ENCODE measurements at regions not wholly inside any gene's neighbourhood (a gene's known extent, or its start where the extent isn't known, plus 50 kb on each side); places are given as distances from the start of the nearest gene placed in this dataset.

- DNase-seq (ENCODE audit: low read depth, low spot score), result no peak
- ChIA-PET POLR2A (no interaction called here), RAD21 (ENCODE audit: unreplicated experiment) (no interaction called here), SMC1A (ENCODE audit: uncharacterized antibody, unreplicated experiment) (no interaction called here), CTCF (interaction anchor here (1.1 to 1.6 kb wide), 3 partner anchors 8 to 931 kb away, joined by 3 to 9 read pairs (median 3); no protein-coding TSS in a partner anchor)
- H3K79me2 ChIP-seq (ENCODE audit: control insufficient read depth, insufficient read depth, low read length), result no peaks in the 10 kb centered on the region
- no peaks in the 10 kb centered on the region for H3K4me1 ChIP-seq (ENCODE audit: control insufficient read depth, insufficient read depth, low read length)
- H3K27ac ChIP-seq (ENCODE audit: control insufficient read depth, insufficient read depth), result no peak overlapping the region
- no peak overlapping the region for H3K9ac ChIP-seq (ENCODE audit: control insufficient read depth, insufficient read depth, low read length)
- no peak overlapping the region for H3K4me2 ChIP-seq (ENCODE audit: control insufficient read depth, insufficient read depth)
- intact Hi-C loops (cut with micrococcal nuclease; ENCODE audit: unreplicated experiment), result no loop called here
- 0% methylated on average over 1 of the region's 1 CpG for WGBS (ENCODE audit: insufficient coverage, insufficient replicate concordance, low lambda C conversion rate, missing lambda C conversion rate)
- H4K20me1 ChIP-seq (ENCODE audit: control insufficient read depth, insufficient read depth), result no peaks in the 10 kb centered on the region
- no peak overlapping the region for H3K4me3 ChIP-seq
- no TSS peak for BruUV-seq (replicated peaks)
- no peak overlapping the region for H2AFZ ChIP-seq (ENCODE audit: control insufficient read depth, low read depth, low read length)
- ATAC-seq, result no peak
- H3K27me3 ChIP-seq (replicated peaks in 1 of 2; ENCODE audit: control insufficient read depth in 2 of 2, insufficient read depth in 2 of 2, low read length in 1 of 2), result no peaks in the 10 kb centered on the region
- in situ Hi-C loops (cut with MboI), result no loop called here
- no peaks in the 10 kb centered on the region for H3K9me3 ChIP-seq (replicated peaks; ENCODE audit: control insufficient read depth, insufficient read depth, low read length)
- no peak for FAIRE-seq
- H3K36me3 ChIP-seq (ENCODE audit: control insufficient read depth in 2 of 2, insufficient read depth in 2 of 2, low read length in 1 of 2), result no peaks in the 10 kb centered on the region
- no peak for TF ChIP-seq ATF7 (IDR thresholded peaks at IDR 0.05; ENCODE audit: low read depth)
- no peak for TF ChIP-seq FOS (IDR thresholded peaks at IDR 0.05; ENCODE audit: borderline replicate concordance, extremely low read depth, insufficient read length)
- TF ChIP-seq, protein P1, sequence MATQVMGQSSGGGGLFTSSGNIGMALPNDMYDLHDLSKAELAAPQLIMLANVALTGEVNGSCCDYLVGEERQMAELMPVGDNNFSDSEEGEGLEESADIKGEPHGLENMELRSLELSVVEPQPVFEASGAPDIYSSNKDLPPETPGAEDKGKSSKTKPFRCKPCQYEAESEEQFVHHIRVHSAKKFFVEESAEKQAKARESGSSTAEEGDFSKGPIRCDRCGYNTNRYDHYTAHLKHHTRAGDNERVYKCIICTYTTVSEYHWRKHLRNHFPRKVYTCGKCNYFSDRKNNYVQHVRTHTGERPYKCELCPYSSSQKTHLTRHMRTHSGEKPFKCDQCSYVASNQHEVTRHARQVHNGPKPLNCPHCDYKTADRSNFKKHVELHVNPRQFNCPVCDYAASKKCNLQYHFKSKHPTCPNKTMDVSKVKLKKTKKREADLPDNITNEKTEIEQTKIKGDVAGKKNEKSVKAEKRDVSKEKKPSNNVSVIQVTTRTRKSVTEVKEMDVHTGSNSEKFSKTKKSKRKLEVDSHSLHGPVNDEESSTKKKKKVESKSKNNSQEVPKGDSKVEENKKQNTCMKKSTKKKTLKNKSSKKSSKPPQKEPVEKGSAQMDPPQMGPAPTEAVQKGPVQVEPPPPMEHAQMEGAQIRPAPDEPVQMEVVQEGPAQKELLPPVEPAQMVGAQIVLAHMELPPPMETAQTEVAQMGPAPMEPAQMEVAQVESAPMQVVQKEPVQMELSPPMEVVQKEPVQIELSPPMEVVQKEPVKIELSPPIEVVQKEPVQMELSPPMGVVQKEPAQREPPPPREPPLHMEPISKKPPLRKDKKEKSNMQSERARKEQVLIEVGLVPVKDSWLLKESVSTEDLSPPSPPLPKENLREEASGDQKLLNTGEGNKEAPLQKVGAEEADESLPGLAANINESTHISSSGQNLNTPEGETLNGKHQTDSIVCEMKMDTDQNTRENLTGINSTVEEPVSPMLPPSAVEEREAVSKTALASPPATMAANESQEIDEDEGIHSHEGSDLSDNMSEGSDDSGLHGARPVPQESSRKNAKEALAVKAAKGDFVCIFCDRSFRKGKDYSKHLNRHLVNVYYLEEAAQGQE (IDR thresholded peaks at IDR 0.05; ENCODE audit: low read depth, low read length), result no peak
- TF ChIP-seq HSF1 (IDR thresholded peaks at IDR 0.05; ENCODE audit: low read depth, low read length), result no peak
- TF ChIP-seq, protein P2, sequence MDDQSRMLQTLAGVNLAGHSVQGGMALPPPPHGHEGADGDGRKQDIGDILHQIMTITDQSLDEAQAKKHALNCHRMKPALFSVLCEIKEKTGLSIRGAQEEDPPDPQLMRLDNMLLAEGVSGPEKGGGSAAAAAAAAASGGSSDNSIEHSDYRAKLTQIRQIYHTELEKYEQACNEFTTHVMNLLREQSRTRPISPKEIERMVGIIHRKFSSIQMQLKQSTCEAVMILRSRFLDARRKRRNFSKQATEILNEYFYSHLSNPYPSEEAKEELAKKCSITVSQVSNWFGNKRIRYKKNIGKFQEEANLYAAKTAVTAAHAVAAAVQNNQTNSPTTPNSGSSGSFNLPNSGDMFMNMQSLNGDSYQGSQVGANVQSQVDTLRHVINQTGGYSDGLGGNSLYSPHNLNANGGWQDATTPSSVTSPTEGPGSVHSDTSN (IDR thresholded peaks at IDR 0.05; ENCODE audit: insufficient replicate concordance, low read depth, low read length), result no peak
- TF ChIP-seq MTA2 (IDR thresholded peaks at IDR 0.05; ENCODE audit: low read depth), result no peak
- no peak for TF ChIP-seq ZNF384 (IDR thresholded peaks at IDR 0.05; ENCODE audit: borderline replicate concordance, low read depth, low read length)
- TF ChIP-seq ZSCAN29 (IDR thresholded peaks at IDR 0.05), result no peak
- TF ChIP-seq MEF2B (IDR thresholded peaks at IDR 0.05; ENCODE audit: partially characterized antibody, poor library complexity, severe bottlenecking), result no peak
- no peak for TF ChIP-seq ATF2 (IDR thresholded peaks at IDR 0.05; ENCODE audit: low read length)
- TF ChIP-seq ZNF274 (IDR thresholded peaks at IDR 0.05; ENCODE audit: insufficient read depth, insufficient read length), result no peak
- TF ChIP-seq ZNF217 (IDR thresholded peaks at IDR 0.05), result no peak
- no peak for TF ChIP-seq CHD1 (IDR thresholded peaks at IDR 0.05; ENCODE audit: low read depth, low read length)
- TF ChIP-seq CHD4 (IDR thresholded peaks at IDR 0.05), result no peak
- TF ChIP-seq ZNF24 (IDR thresholded peaks at IDR 0.05), result no peak
- no peak for TF ChIP-seq CBX3 (IDR thresholded peaks at IDR 0.05; ENCODE audit: borderline replicate concordance, low read depth)
Measured at GRCh38 chr11:39363571-39363970, 2095.9 kb downstream of the LRRC4C start.

All from GM12878 (cell line).